WTC11 (cell line): ENCODE measurements at regions not wholly inside any gene's neighbourhood (a gene's known extent, or its start where the extent isn't known, plus 50 kb on each side); places are given as distances from the start of the nearest gene placed in this dataset.

ENCODE experiments used
- ATAC-seq: fragments of 200-7000 bp; cut with Tn5 transposase; 2 replicates; pipeline ENCODE4 v1.10.0; 2021; ENCODE audit warnings: mild to moderate bottlenecking, moderate library complexity
- CTCF ChIA-PET: fragments of 300-600 bp; sonication (Branson Sonifier 250); formaldehyde crosslinking; loops from one replicate; lab custom pipeline; 2021; ENCODE audit warnings: antibody characterized with exemption; lab: Charles Lee
- POLR2A ChIA-PET: fragments of 350-600 bp; sonication (Branson Sonifier 250); formaldehyde crosslinking; loops from one replicate; lab custom pipeline; 2021; ENCODE audit warnings: antibody characterized with exemption; lab: Charles Lee
- DNase-seq: peaks from one replicate; pipeline ENCODE4 v3.0.0; 2021; ENCODE audit warnings: low spot score
- H3K27ac Mint-ChIP-seq: 2 replicates; pipeline ENCODE4 v1.8.0; 2021; ENCODE audit warnings: mixed read lengths
- H3K27me3 Mint-ChIP-seq: 2 replicates; pipeline ENCODE4 v1.8.0; 2021; ENCODE audit warnings: low read depth, mild to moderate bottlenecking, moderate library complexity, mixed read lengths
- H3K36me3 Mint-ChIP-seq: 2 replicates; pipeline ENCODE4 v1.8.0; 2021; ENCODE audit warnings: mixed read lengths
- H3K4me1 Mint-ChIP-seq: 2 replicates; pipeline ENCODE4 v1.8.0; 2022; ENCODE audit warnings: mixed read lengths
- H3K4me3 Mint-ChIP-seq: 2 replicates; pipeline ENCODE4 v1.8.0; 2021; ENCODE audit warnings: mild to moderate bottlenecking, moderate library complexity, mixed read lengths
- H3K9me3 Mint-ChIP-seq: 2 replicates; pipeline ENCODE4 v1.8.0; 2021; ENCODE audit warnings: mixed read lengths
- CBFB ChIP-seq: sonication (generic); formaldehyde crosslinking; IDR thresholded peaks from 2 replicates; pipeline ENCODE4 v1.8.1; 2022; ENCODE audit warnings: mild to moderate bottlenecking, low read depth, missing genetic modification reagents
- ESRRA ChIP-seq: sonication (generic); formaldehyde crosslinking; IDR thresholded peaks from 2 replicates; pipeline ENCODE4 v1.8.1; 2022; ENCODE audit warnings: mild to moderate bottlenecking, missing genetic modification reagents, borderline replicate concordance
- FOXP1 ChIP-seq: sonication (generic); formaldehyde crosslinking; IDR thresholded peaks from 2 replicates; pipeline ENCODE4 v1.8.0; 2022; ENCODE audit warnings: missing genetic modification reagents, mild to moderate bottlenecking, moderate library complexity, borderline replicate concordance
- JAZF1 ChIP-seq: fragments of 250-450 bp; sonication (Bioruptor Pico); IDR thresholded peaks from 2 replicates; pipeline ENCODE4 v1.9.0; 2021; ENCODE audit warnings: moderate library complexity, mild to moderate bottlenecking, inconsistent platforms
- JUN ChIP-seq: sonication (generic); formaldehyde crosslinking; IDR thresholded peaks from 2 replicates; pipeline ENCODE4 v1.8.0; 2023; ENCODE audit warnings: mild to moderate bottlenecking, missing genetic modification reagents
- MXD4 ChIP-seq: fragments of 250-450 bp; sonication (Bioruptor Pico); IDR thresholded peaks from 2 replicates; pipeline ENCODE4 v1.8.0; 2021; ENCODE audit warnings: mild to moderate bottlenecking, moderate library complexity, borderline replicate concordance
- NR1H2 ChIP-seq: sonication (generic); formaldehyde crosslinking; IDR thresholded peaks from 2 replicates; pipeline ENCODE4 v1.9.0; 2021; ENCODE audit warnings: mild to moderate bottlenecking, moderate library complexity, missing genetic modification reagents
- SOX15 ChIP-seq: fragments of 250-450 bp; sonication (Bioruptor Pico); IDR thresholded peaks from 2 replicates; pipeline ENCODE4 v1.9.0; 2021; ENCODE audit warnings: mild to moderate bottlenecking
- TP53 ChIP-seq: sonication (generic); formaldehyde crosslinking; IDR thresholded peaks from 2 replicates; pipeline ENCODE4 v1.8.1; 2023; ENCODE audit warnings: mild to moderate bottlenecking, missing genetic modification reagents
- ZBTB21 ChIP-seq: sonication (generic); formaldehyde crosslinking; IDR thresholded peaks from 2 replicates; pipeline ENCODE4 v1.8.1; 2023; ENCODE audit warnings: mild to moderate bottlenecking, missing genetic modification reagents, borderline replicate concordance
- ZNF416 ChIP-seq: fragments of 250-450 bp; sonication (Bioruptor Pico); IDR thresholded peaks from 2 replicates; pipeline ENCODE4 v1.9.0; 2021; ENCODE audit warnings: mild to moderate bottlenecking, inconsistent platforms
- TF ChIP-seq, protein P1 (sequence below): fragments of 200-600 bp; IDR thresholded peaks from 2 replicates; pipeline ENCODE4 v1.8.0; 2022; ENCODE audit warnings: antibody characterized with exemption
- TF ChIP-seq, protein P2 (sequence below): sonication (generic); formaldehyde crosslinking; IDR thresholded peaks from 2 replicates; pipeline ENCODE4 v1.8.0; 2022; ENCODE audit warnings: mild to moderate bottlenecking, missing genetic modification reagents
- TF ChIP-seq, protein P3 (sequence below): sonication (generic); formaldehyde crosslinking; IDR thresholded peaks from 2 replicates; pipeline ENCODE4 v1.8.1; 2023; ENCODE audit warnings: mild to moderate bottlenecking, missing genetic modification reagents, moderate library complexity
- TF ChIP-seq, protein P4 (sequence below): sonication (generic); formaldehyde crosslinking; IDR thresholded peaks from 2 replicates; pipeline ENCODE4 v1.8.0; 2023; ENCODE audit warnings: mild to moderate bottlenecking, missing genetic modification reagents
- TF ChIP-seq, protein P5 (sequence below): sonication (generic); formaldehyde crosslinking; IDR thresholded peaks from 2 replicates; pipeline ENCODE4 v1.8.1; 2022; ENCODE audit warnings: low read depth, mild to moderate bottlenecking, moderate library complexity, missing genetic modification reagents, borderline replicate concordance
- TF ChIP-seq, protein P6 (sequence below): fragments of 250-450 bp; sonication (Bioruptor Pico); IDR thresholded peaks from 2 replicates; pipeline ENCODE4 v1.9.0; 2021; ENCODE audit warnings: mild to moderate bottlenecking
- TF ChIP-seq, protein P7 (sequence below): sonication (generic); formaldehyde crosslinking; IDR thresholded peaks from 2 replicates; pipeline ENCODE4 v1.8.0; 2022; ENCODE audit warnings: mild to moderate bottlenecking, missing genetic modification reagents
- TF ChIP-seq, protein P8 (sequence below): fragments of 250-450 bp; sonication (Bioruptor Pico); IDR thresholded peaks from 2 replicates; pipeline ENCODE4 v1.9.0; 2021; ENCODE audit warnings: moderate library complexity, mild to moderate bottlenecking, inconsistent platforms, borderline replicate concordance

DNA sequence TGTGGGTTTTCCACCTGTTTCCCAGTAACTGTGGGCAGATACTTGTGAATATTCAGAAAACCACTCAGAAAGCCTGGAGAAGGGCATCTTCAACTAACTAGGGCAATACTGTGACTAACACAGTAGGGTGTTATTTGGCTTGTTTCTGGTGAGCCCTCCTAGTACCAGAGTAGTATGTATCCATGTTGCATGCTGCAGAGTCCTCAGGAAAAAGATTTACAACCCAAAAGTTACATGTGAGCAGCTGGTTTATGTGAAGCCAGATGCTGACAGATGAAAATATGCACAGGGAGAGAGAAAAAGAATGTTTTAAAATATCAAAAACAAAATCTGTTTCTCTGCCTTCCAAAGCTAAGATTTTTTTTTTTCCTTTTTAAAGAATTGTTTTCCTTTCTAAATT, 333.2 kb upstream of the UBE2E3 start:
- no peaks in the 10 kb centered on the region for H3K27me3 Mint-ChIP-seq
- no peak for ATAC-seq
- DNase-seq = no peak
- no peak overlapping the region for H3K4me3 Mint-ChIP-seq
- ChIA-PET POLR2A (no interaction called here), CTCF (no interaction called here)
- no peak for TF ChIP-seq JAZF1 (CRISPR knock-in tag)
- TF ChIP-seq CBFB (CRISPR knock-in tag) = no peak
- TF ChIP-seq, protein P1, sequence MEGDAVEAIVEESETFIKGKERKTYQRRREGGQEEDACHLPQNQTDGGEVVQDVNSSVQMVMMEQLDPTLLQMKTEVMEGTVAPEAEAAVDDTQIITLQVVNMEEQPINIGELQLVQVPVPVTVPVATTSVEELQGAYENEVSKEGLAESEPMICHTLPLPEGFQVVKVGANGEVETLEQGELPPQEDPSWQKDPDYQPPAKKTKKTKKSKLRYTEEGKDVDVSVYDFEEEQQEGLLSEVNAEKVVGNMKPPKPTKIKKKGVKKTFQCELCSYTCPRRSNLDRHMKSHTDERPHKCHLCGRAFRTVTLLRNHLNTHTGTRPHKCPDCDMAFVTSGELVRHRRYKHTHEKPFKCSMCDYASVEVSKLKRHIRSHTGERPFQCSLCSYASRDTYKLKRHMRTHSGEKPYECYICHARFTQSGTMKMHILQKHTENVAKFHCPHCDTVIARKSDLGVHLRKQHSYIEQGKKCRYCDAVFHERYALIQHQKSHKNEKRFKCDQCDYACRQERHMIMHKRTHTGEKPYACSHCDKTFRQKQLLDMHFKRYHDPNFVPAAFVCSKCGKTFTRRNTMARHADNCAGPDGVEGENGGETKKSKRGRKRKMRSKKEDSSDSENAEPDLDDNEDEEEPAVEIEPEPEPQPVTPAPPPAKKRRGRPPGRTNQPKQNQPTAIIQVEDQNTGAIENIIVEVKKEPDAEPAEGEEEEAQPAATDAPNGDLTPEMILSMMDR = no peak
- TF ChIP-seq, protein P2, sequence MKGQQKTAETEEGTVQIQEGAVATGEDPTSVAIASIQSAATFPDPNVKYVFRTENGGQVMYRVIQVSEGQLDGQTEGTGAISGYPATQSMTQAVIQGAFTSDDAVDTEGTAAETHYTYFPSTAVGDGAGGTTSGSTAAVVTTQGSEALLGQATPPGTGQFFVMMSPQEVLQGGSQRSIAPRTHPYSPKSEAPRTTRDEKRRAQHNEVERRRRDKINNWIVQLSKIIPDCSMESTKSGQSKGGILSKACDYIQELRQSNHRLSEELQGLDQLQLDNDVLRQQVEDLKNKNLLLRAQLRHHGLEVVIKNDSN (CRISPR knock-in tag) = no peak
- no peak overlapping the region for H3K27ac Mint-ChIP-seq
- H3K36me3 Mint-ChIP-seq = no peaks in the 10 kb centered on the region
- no peaks in the 10 kb centered on the region for H3K9me3 Mint-ChIP-seq
- H3K4me1 Mint-ChIP-seq = peaks cover 12% of the 10 kb centered on the region

DNA sequence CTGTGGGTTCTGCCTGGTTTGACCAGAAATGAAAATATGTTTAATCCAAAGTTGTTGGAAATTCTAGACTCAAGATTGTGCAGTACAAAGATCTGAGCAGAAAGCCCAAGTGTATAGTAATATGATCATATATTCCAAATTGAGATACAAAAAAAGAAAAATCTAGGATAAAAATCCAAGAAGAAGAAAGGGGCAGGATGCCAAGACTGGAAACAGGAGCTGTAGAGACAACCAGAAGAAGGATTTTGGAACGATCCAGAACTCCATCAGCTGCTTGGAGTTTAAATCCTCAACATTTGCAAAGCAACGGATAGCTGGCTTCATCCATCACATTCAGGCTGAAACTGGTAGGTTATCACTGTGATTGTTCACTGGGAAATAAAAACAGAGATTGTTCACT, 333.6 kb upstream of the UBE2E3 start:
- Mint-ChIP-seq H3K4me1 (peaks cover 12% of the 10 kb centered on the region), H3K27me3 (no peaks in the 10 kb centered on the region), H3K36me3 (no peaks in the 10 kb centered on the region), H3K9me3 (no peaks in the 10 kb centered on the region), H3K4me3 (no peak overlapping the region), H3K27ac (no peak overlapping the region)
- no peak for TF ChIP-seq SOX15
- POLR2A ChIA-PET = no interaction called here
- no peak for DNase-seq
- CTCF ChIA-PET = no interaction called here
- ATAC-seq = no peak

DNA sequence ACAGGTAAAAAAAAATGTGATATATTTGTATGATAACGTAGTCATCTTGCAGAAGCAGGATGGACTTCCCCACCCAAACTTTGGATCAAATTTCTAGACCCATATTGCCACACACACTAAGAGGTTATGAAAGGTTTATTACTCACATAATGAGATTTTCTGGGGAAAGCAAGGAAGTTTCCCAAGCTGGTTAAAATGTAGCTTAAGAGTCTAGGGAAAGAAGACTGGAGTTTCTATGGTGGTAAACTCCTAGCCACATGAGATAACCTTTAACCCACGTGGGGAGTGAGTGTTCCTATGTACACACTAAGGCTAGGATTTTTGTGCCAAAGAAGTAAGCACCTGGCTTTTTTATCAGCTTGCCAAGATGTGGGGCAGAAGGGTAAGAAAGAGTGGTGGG, 335.7 kb upstream of the UBE2E3 start:
- DNase-seq = no peak
- Mint-ChIP-seq H3K27me3 (no peaks in the 10 kb centered on the region), H3K27ac (no peak overlapping the region), H3K4me1 (peaks cover 3% of the 10 kb centered on the region), H3K9me3 (no peaks in the 10 kb centered on the region), H3K36me3 (no peaks in the 10 kb centered on the region), H3K4me3 (no peak overlapping the region)
- CTCF ChIA-PET = no interaction called here
- no peak for ATAC-seq
- POLR2A ChIA-PET = no interaction called here
- no peak for TF ChIP-seq NR1H2 (CRISPR knock-in tag)
- TF ChIP-seq, protein P3, sequence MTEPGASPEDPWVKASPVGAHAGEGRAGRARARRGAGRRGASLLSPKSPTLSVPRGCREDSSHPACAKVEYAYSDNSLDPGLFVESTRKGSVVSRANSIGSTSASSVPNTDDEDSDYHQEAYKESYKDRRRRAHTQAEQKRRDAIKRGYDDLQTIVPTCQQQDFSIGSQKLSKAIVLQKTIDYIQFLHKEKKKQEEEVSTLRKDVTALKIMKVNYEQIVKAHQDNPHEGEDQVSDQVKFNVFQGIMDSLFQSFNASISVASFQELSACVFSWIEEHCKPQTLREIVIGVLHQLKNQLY (CRISPR knock-in tag) = no peak
- TF ChIP-seq ZBTB21 = no peak
- TF ChIP-seq, protein P4, sequence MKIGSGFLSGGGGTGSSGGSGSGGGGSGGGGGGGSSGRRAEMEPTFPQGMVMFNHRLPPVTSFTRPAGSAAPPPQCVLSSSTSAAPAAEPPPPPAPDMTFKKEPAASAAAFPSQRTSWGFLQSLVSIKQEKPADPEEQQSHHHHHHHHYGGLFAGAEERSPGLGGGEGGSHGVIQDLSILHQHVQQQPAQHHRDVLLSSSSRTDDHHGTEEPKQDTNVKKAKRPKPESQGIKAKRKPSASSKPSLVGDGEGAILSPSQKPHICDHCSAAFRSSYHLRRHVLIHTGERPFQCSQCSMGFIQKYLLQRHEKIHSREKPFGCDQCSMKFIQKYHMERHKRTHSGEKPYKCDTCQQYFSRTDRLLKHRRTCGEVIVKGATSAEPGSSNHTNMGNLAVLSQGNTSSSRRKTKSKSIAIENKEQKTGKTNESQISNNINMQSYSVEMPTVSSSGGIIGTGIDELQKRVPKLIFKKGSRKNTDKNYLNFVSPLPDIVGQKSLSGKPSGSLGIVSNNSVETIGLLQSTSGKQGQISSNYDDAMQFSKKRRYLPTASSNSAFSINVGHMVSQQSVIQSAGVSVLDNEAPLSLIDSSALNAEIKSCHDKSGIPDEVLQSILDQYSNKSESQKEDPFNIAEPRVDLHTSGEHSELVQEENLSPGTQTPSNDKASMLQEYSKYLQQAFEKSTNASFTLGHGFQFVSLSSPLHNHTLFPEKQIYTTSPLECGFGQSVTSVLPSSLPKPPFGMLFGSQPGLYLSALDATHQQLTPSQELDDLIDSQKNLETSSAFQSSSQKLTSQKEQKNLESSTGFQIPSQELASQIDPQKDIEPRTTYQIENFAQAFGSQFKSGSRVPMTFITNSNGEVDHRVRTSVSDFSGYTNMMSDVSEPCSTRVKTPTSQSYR = no peak
- TF ChIP-seq, protein P5, sequence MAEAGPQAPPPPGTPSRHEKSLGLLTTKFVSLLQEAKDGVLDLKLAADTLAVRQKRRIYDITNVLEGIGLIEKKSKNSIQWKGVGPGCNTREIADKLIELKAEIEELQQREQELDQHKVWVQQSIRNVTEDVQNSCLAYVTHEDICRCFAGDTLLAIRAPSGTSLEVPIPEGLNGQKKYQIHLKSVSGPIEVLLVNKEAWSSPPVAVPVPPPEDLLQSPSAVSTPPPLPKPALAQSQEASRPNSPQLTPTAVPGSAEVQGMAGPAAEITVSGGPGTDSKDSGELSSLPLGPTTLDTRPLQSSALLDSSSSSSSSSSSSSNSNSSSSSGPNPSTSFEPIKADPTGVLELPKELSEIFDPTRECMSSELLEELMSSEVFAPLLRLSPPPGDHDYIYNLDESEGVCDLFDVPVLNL = no peak
- no peak for TF ChIP-seq ESRRA (CRISPR knock-in tag)
- TF ChIP-seq FOXP1 (CRISPR knock-in tag) = no peak
- TF ChIP-seq JUN (CRISPR knock-in tag) = no peak
- TF ChIP-seq MXD4 (CRISPR knock-in tag) = no peak
- TF ChIP-seq, protein P6, sequence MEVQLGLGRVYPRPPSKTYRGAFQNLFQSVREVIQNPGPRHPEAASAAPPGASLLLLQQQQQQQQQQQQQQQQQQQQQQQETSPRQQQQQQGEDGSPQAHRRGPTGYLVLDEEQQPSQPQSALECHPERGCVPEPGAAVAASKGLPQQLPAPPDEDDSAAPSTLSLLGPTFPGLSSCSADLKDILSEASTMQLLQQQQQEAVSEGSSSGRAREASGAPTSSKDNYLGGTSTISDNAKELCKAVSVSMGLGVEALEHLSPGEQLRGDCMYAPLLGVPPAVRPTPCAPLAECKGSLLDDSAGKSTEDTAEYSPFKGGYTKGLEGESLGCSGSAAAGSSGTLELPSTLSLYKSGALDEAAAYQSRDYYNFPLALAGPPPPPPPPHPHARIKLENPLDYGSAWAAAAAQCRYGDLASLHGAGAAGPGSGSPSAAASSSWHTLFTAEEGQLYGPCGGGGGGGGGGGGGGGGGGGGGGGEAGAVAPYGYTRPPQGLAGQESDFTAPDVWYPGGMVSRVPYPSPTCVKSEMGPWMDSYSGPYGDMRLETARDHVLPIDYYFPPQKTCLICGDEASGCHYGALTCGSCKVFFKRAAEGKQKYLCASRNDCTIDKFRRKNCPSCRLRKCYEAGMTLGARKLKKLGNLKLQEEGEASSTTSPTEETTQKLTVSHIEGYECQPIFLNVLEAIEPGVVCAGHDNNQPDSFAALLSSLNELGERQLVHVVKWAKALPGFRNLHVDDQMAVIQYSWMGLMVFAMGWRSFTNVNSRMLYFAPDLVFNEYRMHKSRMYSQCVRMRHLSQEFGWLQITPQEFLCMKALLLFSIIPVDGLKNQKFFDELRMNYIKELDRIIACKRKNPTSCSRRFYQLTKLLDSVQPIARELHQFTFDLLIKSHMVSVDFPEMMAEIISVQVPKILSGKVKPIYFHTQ (CRISPR knock-in tag) = no peak
- TF ChIP-seq, protein P7, sequence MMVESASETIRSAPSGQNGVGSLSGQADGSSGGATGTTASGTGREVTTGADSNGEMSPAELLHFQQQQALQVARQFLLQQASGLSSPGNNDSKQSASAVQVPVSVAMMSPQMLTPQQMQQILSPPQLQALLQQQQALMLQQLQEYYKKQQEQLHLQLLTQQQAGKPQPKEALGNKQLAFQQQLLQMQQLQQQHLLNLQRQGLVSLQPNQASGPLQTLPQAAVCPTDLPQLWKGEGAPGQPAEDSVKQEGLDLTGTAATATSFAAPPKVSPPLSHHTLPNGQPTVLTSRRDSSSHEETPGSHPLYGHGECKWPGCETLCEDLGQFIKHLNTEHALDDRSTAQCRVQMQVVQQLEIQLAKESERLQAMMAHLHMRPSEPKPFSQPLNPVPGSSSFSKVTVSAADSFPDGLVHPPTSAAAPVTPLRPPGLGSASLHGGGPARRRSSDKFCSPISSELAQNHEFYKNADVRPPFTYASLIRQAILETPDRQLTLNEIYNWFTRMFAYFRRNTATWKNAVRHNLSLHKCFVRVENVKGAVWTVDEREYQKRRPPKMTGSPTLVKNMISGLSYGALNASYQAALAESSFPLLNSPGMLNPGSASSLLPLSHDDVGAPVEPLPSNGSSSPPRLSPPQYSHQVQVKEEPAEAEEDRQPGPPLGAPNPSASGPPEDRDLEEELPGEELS (CRISPR knock-in tag) = no peak
- no peak for TF ChIP-seq ZNF416 (CRISPR knock-in tag)
- no peak for TF ChIP-seq SOX15
- TF ChIP-seq TP53 (CRISPR knock-in tag) = no peak
- TF ChIP-seq, protein P8, sequence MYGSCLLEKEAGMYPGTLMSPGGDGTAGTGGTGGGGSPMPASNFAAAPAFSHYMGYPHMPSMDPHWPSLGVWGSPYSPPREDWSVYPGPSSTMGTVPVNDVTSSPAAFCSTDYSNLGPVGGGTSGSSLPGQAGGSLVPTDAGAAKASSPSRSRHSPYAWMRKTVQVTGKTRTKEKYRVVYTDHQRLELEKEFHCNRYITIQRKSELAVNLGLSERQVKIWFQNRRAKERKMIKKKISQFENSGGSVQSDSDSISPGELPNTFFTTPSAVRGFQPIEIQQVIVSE (CRISPR knock-in tag) = no peak
